ENCODE measurements at regions not wholly inside any gene's neighbourhood (a gene's known extent, or its start where the extent isn't known, plus 50 kb on each side); places are given as distances from the start of the nearest gene placed in this dataset.

DNA sequence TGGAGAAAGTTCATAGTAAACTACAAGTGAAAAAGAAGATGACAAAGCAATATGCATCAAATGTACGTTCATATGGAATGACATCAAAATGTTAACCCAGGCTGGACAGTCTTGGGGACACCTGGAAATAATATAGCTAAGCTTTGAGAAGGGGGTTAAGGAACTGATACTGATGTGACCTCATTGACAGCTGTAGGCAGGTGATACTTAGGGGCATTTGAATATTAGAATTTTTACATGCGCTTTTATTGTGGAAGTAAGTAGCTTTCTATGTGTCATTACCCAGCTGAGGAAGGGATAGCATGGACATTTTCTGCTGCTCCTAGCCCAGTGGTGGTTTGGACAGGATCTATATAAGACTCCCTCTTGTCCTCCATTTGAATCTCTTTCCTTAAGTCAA lies 299.7 kb downstream of the CWC27 start:
- DNase-seq: no peak

DNA sequence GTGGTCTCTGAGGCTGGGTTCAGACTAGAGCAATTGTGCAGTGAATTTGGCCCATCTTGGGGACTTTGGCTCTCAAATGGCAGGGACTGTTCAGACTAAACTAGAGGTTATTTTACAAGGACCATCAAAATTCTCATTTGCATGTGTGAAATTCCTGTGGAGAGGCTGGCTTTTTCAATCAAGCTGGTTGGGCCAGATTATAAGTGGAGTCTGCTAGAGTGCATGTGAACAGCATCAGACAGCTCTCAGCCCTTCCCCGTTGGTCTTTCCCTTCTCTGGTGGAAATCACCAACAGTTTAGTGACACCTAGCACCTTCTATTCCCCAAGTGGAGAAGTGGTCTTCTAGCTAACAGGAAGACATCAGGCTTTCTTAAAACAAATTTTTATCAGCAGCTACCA lies 301.3 kb downstream of the CWC27 start:
- DNase-seq: no peak

DNA sequence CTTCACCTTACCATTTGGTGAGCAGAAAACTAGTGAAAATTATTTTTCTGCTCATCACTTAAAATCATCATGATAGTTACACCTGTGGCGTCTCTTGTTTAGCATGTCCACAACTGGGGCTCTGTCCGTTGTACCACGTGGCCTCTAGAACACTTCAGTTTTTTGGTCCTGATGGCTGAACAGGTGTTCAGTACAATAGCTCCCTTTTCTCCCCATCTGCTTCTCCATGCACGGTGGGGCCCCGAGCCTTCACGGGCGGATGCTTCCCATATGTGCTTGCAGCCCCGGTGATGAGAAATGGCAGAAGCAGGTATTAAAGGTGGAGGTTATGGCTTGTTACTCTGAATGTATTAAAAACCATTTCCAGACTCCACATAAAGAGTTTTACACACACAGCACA lies 304.1 kb downstream of the CWC27 start:
- no peak for DNase-seq

DNA sequence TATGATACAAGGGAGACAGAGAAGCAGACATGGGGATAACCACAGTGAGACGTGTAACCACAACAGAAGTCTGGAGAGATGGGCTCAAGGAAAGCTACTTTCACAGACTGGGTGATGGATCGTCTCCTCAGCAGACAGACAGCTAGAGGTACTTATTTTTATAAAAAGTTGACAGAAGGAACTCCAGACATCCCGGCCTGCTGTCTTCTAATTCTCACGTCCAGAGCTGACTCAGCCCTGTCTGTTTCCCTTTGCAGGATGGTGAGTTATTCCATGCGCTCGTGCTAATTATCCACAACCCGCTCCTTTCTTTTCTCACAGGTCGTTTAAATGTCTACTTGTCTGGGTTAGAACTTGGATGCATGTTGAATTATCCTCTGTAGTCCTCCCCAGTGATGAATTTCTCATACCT lies 304.5 kb downstream of the CWC27 start:
- no peak for DNase-seq

DNA sequence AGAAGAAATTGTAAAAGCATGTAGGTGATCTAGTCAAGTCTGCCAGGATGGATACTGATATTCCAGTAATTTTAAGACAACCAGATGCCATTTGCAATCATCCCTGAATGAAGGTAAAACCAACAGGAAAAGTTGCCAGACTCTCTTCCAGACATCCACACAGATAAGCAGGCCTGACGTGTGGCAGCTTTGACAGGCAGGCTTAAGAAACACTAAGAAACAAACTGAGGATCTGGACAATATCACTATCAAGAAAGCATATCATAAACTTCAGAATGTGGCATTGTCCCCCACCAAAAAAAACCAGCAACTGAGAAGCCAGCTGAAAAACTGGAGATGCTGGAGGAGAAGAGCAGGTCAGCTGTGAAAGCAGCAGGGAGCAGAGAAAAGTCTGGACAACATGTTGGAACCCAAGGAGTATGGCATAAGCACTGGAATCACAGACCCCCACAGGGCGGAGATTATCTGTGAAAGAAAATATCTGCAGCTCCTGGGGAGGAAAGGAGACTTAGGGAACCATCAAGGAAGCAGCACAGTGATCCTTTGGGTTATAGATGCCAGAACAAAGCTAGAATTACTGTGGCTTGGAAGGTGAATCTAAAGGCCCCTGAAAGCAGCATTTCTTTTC lies 307.0 kb downstream of the CWC27 start:
- DNase-seq: no peak

DNA sequence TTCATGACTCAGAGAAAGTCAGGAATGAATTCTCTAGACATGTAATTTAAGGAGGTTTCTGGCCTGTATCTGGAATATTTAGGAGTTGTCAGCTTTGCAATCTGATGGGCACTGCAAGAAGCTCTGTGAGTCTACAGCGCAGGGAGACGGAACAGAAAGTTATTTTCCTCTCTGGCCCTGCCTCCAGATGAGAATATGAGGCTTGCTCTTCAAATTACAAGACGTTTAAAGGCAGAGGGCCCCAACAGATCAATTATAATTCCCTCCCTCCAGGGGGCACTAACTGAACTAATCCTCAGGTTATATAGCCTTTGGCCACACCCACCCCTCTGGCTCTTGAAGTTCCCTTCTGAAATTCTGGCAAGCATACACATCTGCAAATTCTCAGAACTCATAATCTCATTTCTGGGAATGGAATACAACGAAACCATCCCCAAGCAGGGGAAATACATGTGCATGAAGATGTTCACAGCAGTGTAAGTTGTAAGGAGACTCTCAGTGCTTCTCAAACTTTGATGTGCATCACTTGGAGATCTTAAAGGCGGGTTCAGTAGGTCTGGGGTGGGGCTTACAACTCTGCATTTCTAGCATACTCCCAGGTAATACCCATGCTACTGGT lies 307.6 kb downstream of the CWC27 start:
- DNase-seq: peak; percentile 57

DNA sequence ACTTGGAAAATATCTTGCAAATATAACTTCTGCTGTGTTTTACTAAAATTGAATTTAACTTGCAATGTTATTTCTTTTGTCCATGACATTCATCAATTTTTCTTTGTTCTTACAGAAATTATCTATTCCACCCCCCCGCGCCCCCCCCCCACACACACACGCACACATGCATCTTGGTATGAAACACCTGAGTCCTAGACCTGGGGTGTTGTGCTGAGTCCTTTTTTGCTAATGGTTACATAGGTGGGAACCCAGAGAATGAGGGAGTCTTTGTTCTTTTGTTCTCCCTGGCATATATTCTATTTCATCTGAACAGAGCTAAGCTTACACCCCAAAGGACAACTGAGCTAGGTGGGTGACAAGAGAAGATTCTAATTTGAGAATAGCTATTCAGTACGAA lies 308.9 kb downstream of the CWC27 start:
- no peak for DNase-seq

DNA sequence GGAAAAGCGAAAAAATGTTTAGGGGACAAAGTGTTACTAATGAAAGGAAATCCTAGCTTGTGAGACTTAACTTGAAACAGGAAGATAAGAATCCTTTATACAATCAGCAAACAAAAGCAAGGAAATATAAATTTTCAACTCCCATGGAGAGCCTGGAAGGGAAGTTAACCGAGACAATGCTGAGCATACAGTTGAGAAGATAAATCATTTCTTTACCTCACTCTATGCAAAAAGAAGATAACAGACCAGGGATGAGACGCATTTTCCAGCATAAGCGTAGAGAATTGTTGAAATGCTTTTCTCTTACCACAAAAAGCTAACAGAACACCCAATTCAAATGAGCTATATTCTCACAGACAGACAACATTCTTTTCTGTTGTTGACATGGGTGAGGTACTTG lies 309.6 kb downstream of the CWC27 start:
- DNase-seq: no peak

DNA sequence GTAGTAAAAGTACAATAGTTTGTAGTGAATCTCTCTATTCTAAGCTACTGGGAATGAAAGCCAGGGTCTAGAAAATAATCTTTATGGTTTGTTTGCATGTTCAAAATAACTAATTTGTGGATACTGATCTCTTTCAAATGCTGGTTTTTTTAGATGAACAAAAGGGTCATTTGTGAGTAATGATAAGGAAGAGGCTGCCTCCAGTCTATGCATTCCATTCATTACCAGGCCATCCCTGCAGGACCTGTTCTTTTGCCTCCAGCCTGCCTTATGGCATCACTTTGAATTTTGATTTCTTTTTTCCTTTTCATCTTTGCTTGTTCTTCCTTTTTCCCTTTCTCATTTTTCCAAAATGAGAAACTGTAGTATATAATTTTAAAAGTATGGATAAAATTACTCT lies 312.3 kb downstream of the CWC27 start:
- DNase-seq: no peak

DNA sequence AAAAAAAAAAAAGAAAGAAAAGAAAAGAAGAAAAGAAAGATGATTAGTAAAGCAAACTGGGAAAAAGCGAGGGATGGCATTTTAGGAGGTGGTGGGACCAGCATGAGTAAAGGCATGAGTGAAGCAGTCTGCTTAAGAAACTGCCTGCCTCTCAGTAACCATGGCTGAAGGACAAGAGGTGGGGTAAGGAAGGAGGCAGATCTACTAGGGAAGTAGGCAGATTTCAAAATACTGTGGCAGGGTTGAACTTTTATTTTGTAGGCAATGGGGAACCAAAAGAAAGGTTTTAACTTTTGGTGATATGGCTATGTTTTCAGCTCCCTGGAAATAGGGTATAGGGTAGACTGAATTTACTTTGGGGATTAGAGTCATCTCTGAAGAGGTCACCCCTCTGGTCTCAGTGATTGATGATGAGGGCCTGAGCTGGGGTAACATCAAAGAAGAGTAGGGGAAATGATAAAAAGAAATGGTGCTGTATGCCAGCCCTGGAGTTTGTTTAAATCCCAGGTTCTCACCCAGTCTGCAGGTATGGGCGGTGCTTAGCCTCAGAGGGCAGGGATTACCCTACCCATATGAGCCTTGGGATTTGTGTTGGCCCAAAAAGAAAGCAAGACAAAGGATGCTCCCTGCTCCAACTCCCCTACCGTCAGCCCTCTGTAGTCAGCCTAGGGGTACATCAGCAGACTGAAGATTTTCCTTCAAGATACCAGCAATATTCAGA lies 316.2 kb downstream of the CWC27 start:
- DNase-seq: no peak

DNA sequence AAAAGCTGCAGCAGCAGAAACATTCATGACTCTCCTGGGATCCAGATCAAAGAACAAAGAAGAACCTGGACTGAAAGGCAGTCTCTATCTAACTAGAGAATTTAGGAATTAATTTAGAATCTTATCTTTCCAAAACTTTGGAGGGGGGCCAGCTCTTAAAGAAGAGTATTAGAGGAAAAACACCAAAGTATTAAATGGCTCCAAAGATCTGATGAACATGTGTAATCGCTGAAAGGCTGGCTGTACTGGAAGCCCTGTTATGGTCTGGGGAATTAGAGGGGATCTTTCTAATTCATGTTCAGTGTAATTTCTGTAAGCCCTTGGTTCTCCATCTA lies 316.8 kb downstream of the CWC27 start:
- no peak for DNase-seq

DNA sequence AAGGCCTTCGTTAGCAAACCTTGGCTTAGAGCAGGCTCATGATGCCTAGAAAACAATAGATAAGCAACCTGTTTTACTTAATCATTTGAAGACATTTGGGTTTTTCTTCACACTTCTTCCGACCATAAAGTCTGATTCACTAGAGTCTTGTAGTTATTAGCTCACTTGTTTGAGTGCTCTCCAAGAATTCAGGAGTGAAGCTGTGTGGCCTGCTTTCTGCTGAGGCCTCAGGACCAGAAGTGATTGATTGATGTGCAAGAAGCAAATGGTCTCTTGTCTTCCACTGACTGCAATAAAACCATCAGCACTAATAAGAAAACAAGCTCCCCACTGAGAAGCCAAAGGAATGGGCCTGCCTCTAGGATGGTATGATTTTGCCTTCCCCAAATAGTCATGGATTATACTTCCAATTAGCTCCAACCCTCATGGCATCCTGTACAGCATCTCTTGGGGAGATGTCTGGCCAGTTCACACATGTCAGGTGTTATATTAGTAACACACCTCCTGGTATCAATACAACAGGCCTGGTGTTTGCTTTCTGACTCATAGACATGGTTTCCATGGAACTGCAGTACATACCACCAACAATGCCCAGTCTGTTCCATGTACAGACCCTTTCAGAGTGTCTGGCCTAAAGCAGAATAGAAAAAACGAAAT lies 317.6 kb downstream of the CWC27 start:
- no peak for DNase-seq

DNA sequence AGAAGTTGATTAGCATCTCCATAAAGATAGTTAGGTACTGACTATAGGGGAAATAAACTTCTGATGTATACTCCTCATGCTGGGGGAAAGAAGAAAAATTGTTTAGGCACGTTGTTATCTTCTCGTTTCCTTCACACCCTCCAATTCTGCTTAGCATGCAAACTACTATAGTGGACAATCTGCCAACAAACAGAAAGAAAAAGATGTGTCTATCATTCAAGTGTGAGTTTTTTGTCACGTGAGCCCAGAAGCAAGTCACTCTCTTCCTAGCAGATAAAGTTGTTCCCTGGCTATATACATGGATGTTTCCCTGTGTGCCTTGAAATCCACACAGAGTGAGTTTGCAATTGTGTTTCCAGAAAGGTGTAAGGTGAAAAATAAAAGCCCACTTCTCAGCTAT lies 318.4 kb downstream of the CWC27 start:
- DNase-seq: no peak

DNA sequence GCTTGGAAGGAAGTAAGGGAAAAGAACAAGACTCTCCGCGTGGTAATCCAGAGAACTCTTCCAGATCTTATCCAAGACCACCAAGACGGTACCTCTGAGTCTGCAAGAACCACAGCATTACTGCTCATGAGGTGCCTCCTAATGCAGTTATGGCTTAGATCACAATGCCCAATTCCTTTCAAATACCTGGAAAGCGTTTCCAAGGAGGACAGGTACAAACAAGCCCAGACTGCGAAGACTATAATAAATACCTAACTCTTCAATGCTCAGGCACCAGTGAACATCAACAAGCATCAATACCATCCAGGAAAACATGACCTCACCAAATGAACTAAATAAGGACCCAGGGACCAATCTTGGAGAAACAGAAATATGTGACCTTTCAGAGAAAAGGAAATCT lies 325.5 kb downstream of the CWC27 start:
- no peak for DNase-seq

DNA sequence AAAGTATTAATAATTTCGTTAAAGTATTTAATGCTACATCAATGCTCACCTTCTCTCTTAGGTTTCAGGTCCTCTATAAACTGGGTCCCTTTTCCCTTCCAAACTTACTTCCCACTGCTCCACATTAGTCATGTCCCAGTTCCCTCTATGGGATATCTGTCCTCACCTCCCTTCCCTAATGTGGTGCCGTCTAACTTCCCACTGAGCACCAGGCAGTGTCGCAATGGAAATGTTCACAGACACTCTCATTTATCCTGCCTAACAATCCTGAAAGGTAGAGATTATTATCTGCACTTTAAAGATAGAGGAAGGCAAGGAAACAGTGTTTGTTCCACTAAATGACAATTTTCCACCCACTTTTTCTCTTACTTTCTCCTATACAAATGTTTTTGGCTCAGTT lies 329.7 kb downstream of the CWC27 start:
- DNase-seq: no peak

All from CD4-positive, alpha-beta T cell treated with Interleukin-15 for 1 hour (primary cell).